ENCODE measurements at regions not wholly inside any gene's neighbourhood (a gene's known extent, or its start where the extent isn't known, plus 50 kb on each side); places are given as distances from the start of the nearest gene placed in this dataset.

DNA sequence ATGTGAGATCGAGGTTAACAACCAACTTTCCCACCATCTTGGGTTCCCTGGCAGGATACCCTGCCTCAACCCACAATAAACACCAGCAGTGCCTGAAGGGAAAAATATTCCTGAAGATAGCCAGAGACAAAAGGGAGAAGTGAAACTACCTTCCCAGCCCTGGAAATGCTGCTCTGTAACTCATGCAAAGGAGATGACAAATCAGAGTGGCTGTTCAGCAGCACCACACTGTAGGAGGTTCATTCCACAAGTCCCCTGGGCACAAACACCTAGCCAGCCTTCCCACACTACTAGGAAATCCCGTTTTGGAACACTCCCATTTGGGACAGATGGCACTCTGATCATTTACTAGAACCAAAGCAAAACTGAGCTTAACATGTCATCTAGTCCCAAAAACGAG, 190.7 kb upstream of the RBBP8 start:
- H3K27ac Mint-ChIP-seq = no peak overlapping the region
- Histone ChIP-seq H3K9ac (ENCODE audit: insufficient read depth, low read length, poor library complexity, severe bottlenecking) (no peak overlapping the region), H3K9me3 (replicated peaks in 1 of 2; ENCODE audit: control insufficient read depth in 1 of 2, insufficient read depth in 1 of 2, low read length in 2 of 2) (no peaks in the 10 kb centered on the region)

DNA sequence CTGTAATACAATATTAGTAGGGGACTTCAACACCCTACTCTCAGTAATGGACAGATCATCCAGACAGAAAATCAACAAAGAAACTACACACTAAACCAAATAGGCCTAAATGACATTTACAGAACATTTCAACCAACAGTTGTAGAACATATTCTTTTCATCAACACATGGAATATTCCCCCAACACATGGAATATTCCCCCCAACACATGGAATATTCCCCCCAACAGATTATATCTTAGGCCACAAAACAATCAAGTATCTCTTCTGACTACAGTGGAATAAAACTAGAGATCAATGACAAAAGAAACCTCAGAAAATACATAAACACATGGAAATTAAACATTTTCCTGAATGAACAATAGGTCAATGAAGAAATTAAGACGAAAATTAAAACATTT, 187.2 kb upstream of the RBBP8 start:
- WGBS (ENCODE audit: insufficient coverage) = no CpG with 5 or more reads among the region's 1 CpG

More for the DNA sequence above, 190.7 kb upstream of the RBBP8 start:
- 100% methylated on average over 1 of the region's 3 CpGs for WGBS (ENCODE audit: insufficient coverage)
- intact Hi-C loops (cut with micrococcal nuclease) = no loop called here
- Histone ChIP-seq H3K4me1 (ENCODE audit: control insufficient read depth in 1 of 2, insufficient read depth in 2 of 2, low read length in 2 of 2) (no peaks in the 10 kb centered on the region), H4K20me1 (ENCODE audit: insufficient read depth, low read length) (no peaks in the 10 kb centered on the region), H3K79me2 (ENCODE audit: insufficient read depth, low read length) (no peaks in the 10 kb centered on the region), H3K27me3 (ENCODE audit: control insufficient read depth in 2 of 2, insufficient read depth in 2 of 2, low read length in 2 of 2) (no peaks in the 10 kb centered on the region), H3K4me2 (replicated peaks; ENCODE audit: extremely low read depth, low read length, poor library complexity, severe bottlenecking) (no peak overlapping the region), H3K27ac (ENCODE audit: low read depth in 1 of 2, low read length in 2 of 2) (no peak overlapping the region), H3K4me3 (replicated peaks in 1 of 3; ENCODE audit: low read depth in 2 of 3, low read length in 3 of 3) (no peak overlapping the region), H3K36me3 (replicated peaks in 1 of 2; ENCODE audit: control insufficient read depth in 1 of 2, insufficient read depth in 2 of 2, low read length in 2 of 2) (no peaks in the 10 kb centered on the region), H2AFZ (ENCODE audit: insufficient read depth, low read depth, low read length, poor library complexity, severe bottlenecking) (no peak overlapping the region)
- Mint-ChIP-seq H3K9me3 (peaks cover 0 to 10% (median 4%) of the 10 kb centered on the region in 7 donors), H3K4me3 (no peak overlapping the region), H3K27me3 (ENCODE audit: low read depth in 3 of 3) (peaks cover 0 to 2% (median 2%) of the 10 kb centered on the region in 3 donors), H3K36me3 (no peaks in the 10 kb centered on the region), H3K4me1 (no peaks in the 10 kb centered on the region)
- TF ChIP-seq, protein P1, sequence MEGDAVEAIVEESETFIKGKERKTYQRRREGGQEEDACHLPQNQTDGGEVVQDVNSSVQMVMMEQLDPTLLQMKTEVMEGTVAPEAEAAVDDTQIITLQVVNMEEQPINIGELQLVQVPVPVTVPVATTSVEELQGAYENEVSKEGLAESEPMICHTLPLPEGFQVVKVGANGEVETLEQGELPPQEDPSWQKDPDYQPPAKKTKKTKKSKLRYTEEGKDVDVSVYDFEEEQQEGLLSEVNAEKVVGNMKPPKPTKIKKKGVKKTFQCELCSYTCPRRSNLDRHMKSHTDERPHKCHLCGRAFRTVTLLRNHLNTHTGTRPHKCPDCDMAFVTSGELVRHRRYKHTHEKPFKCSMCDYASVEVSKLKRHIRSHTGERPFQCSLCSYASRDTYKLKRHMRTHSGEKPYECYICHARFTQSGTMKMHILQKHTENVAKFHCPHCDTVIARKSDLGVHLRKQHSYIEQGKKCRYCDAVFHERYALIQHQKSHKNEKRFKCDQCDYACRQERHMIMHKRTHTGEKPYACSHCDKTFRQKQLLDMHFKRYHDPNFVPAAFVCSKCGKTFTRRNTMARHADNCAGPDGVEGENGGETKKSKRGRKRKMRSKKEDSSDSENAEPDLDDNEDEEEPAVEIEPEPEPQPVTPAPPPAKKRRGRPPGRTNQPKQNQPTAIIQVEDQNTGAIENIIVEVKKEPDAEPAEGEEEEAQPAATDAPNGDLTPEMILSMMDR (IDR thresholded peaks at IDR 0.05) = no peak
- DNase-seq = no peak

More for the DNA sequence above, 187.2 kb upstream of the RBBP8 start:
- intact Hi-C loops (cut with micrococcal nuclease) = no loop called here
- Histone ChIP-seq H3K79me2 (ENCODE audit: insufficient read depth, low read length) (no peaks in the 10 kb centered on the region), H3K4me2 (replicated peaks; ENCODE audit: extremely low read depth, low read length, poor library complexity, severe bottlenecking) (no peak overlapping the region), H3K9ac (ENCODE audit: insufficient read depth, low read length, poor library complexity, severe bottlenecking) (no peak overlapping the region), H4K20me1 (ENCODE audit: insufficient read depth, low read length) (no peaks in the 10 kb centered on the region), H3K4me3 (replicated peaks in 1 of 3; ENCODE audit: low read depth in 2 of 3, low read length in 3 of 3) (no peak overlapping the region), H2AFZ (ENCODE audit: insufficient read depth, low read depth, low read length, poor library complexity, severe bottlenecking) (no peak overlapping the region), H3K36me3 (replicated peaks in 1 of 2; ENCODE audit: control insufficient read depth in 1 of 2, insufficient read depth in 2 of 2, low read length in 2 of 2) (no peaks in the 10 kb centered on the region), H3K4me1 (ENCODE audit: control insufficient read depth in 1 of 2, insufficient read depth in 2 of 2, low read length in 2 of 2) (no peaks in the 10 kb centered on the region), H3K27me3 (ENCODE audit: control insufficient read depth in 2 of 2, insufficient read depth in 2 of 2, low read length in 2 of 2) (no peaks in the 10 kb centered on the region), H3K9me3 (replicated peaks in 1 of 2; ENCODE audit: control insufficient read depth in 1 of 2, insufficient read depth in 1 of 2, low read length in 2 of 2) (peaks cover 0 to 12% of the 10 kb centered on the region in 2 donors), H3K27ac (ENCODE audit: low read depth in 1 of 2, low read length in 2 of 2) (no peak overlapping the region)
- DNase-seq = no peak
- H3K36me3 Mint-ChIP-seq = no peaks in the 10 kb centered on the region
- TF ChIP-seq, protein P1 (IDR thresholded peaks at IDR 0.05) = no peak
- peaks cover 0 to 2% (median 0%) of the 10 kb centered on the region in 3 donors for H3K27me3 Mint-ChIP-seq (ENCODE audit: low read depth in 3 of 3)
- no peak overlapping the region for H3K27ac Mint-ChIP-seq
- no peak overlapping the region for H3K4me3 Mint-ChIP-seq
- no peaks in the 10 kb centered on the region for H3K4me1 Mint-ChIP-seq
- peaks cover 4 to 17% (median 12%) of the 10 kb centered on the region in 7 donors for H3K9me3 Mint-ChIP-seq

Measured in CD14-positive monocyte (primary cell).